ENCODE measurements at regions not wholly inside any gene's neighbourhood (a gene's known extent, or its start where the extent isn't known, plus 50 kb on each side); places are given as distances from the start of the nearest gene placed in this dataset.

- TF ChIP-seq CREB1 (IDR thresholded peaks at IDR 0.05; ENCODE audit: low read depth) (no peak), USF1 (IDR thresholded peaks at IDR 0.05) (no peak), TCF12 (IDR thresholded peaks at IDR 0.05; ENCODE audit: low read depth) (no peak), TAF1 (IDR thresholded peaks at IDR 0.05; ENCODE audit: low read depth) (no peak), TEAD4 (IDR thresholded peaks at IDR 0.05) (no peak), ZBTB7A (IDR thresholded peaks at IDR 0.05; ENCODE audit: low read depth) (no peak), EGR1 (IDR thresholded peaks at IDR 0.05) (no peak), YY1 (IDR thresholded peaks at IDR 0.05; ENCODE audit: low read depth) (no peak), FOXM1 (IDR thresholded peaks at IDR 0.05; ENCODE audit: borderline replicate concordance, low read depth) (no peak), NFIC (IDR thresholded peaks at IDR 0.05) (no peak), EP300 (IDR thresholded peaks at IDR 0.05; ENCODE audit: borderline replicate concordance) (no peak), CEBPB (IDR thresholded peaks at IDR 0.05) (no peak)
- TF ChIP-seq, protein P1, sequence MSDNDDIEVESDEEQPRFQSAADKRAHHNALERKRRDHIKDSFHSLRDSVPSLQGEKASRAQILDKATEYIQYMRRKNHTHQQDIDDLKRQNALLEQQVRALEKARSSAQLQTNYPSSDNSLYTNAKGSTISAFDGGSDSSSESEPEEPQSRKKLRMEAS (IDR thresholded peaks at IDR 0.05), result no peak
Observed at GRCh38 chr19:31600731-31601295, 251.6 kb upstream of the TSHZ3 start.

- no peak for TF ChIP-seq TEAD4 (IDR thresholded peaks at IDR 0.05)
- TF ChIP-seq EP300 (IDR thresholded peaks at IDR 0.05; ENCODE audit: borderline replicate concordance), result no peak
- no peak for TF ChIP-seq CEBPB (IDR thresholded peaks at IDR 0.05)
- TF ChIP-seq RAD21 (IDR thresholded peaks at IDR 0.05; ENCODE audit: low read depth), result no peak
- TF ChIP-seq, protein P2, sequence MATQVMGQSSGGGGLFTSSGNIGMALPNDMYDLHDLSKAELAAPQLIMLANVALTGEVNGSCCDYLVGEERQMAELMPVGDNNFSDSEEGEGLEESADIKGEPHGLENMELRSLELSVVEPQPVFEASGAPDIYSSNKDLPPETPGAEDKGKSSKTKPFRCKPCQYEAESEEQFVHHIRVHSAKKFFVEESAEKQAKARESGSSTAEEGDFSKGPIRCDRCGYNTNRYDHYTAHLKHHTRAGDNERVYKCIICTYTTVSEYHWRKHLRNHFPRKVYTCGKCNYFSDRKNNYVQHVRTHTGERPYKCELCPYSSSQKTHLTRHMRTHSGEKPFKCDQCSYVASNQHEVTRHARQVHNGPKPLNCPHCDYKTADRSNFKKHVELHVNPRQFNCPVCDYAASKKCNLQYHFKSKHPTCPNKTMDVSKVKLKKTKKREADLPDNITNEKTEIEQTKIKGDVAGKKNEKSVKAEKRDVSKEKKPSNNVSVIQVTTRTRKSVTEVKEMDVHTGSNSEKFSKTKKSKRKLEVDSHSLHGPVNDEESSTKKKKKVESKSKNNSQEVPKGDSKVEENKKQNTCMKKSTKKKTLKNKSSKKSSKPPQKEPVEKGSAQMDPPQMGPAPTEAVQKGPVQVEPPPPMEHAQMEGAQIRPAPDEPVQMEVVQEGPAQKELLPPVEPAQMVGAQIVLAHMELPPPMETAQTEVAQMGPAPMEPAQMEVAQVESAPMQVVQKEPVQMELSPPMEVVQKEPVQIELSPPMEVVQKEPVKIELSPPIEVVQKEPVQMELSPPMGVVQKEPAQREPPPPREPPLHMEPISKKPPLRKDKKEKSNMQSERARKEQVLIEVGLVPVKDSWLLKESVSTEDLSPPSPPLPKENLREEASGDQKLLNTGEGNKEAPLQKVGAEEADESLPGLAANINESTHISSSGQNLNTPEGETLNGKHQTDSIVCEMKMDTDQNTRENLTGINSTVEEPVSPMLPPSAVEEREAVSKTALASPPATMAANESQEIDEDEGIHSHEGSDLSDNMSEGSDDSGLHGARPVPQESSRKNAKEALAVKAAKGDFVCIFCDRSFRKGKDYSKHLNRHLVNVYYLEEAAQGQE (IDR thresholded peaks at IDR 0.05; ENCODE audit: low read depth), result no peak
- TF ChIP-seq EGR1 (IDR thresholded peaks at IDR 0.05), result no peak
- TF ChIP-seq YY1 (IDR thresholded peaks at IDR 0.05; ENCODE audit: low read depth), result no peak
- TF ChIP-seq NFIC (IDR thresholded peaks at IDR 0.05), result no peak
- TF ChIP-seq TAF1 (IDR thresholded peaks at IDR 0.05; ENCODE audit: low read depth), result no peak
- no peak for TF ChIP-seq ZBTB7A (IDR thresholded peaks at IDR 0.05; ENCODE audit: low read depth)
- no peak for TF ChIP-seq USF1 (IDR thresholded peaks at IDR 0.05)
- no peak for TF ChIP-seq FOXM1 (IDR thresholded peaks at IDR 0.05; ENCODE audit: borderline replicate concordance, low read depth)
- no peak for TF ChIP-seq TCF12 (IDR thresholded peaks at IDR 0.05; ENCODE audit: low read depth)
Observed at GRCh38 chr19:31601855-31602254, 252.6 kb upstream of the TSHZ3 start.

DNA sequence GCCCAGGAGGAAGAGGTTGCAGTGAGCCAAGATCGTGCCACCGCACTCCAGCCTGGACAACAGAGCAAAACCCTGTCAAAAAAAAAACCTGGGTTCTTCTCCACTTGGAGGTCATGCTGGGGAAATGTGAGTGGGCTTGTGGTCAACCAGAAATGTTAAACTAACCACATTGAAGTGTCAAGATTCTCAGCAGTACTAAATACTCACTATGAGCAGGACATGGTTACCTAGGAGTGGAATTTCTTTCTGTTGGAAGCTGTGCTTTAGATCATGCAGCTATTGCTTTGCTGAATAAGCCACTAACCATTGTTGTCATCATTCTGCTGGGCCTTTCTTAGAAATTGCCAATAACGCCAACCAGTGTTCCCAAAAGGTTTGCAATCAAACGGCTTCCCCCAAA is 253.3 kb upstream of the TSHZ3 start:
- no peak for TF ChIP-seq USF1 (IDR thresholded peaks at IDR 0.05)
- TF ChIP-seq TAF1 (IDR thresholded peaks at IDR 0.05; ENCODE audit: low read depth), result no peak
- no peak for TF ChIP-seq CEBPB (IDR thresholded peaks at IDR 0.05)
- no peak for TF ChIP-seq YY1 (IDR thresholded peaks at IDR 0.05; ENCODE audit: low read depth)
- no peak for TF ChIP-seq EGR1 (IDR thresholded peaks at IDR 0.05)
- no peak for TF ChIP-seq ZBTB7A (IDR thresholded peaks at IDR 0.05; ENCODE audit: low read depth)
- TF ChIP-seq, protein P2 (IDR thresholded peaks at IDR 0.05; ENCODE audit: low read depth), result no peak
- no peak for TF ChIP-seq RAD21 (IDR thresholded peaks at IDR 0.05; ENCODE audit: low read depth)

GRCh38 chr19:31604493-31605040 is 255.3 kb upstream of the TSHZ3 start:
- TF ChIP-seq TEAD4 (IDR thresholded peaks at IDR 0.05), result no peak
- no peak for TF ChIP-seq USF1 (IDR thresholded peaks at IDR 0.05)
- no peak for TF ChIP-seq TAF1 (IDR thresholded peaks at IDR 0.05; ENCODE audit: low read depth)
- TF ChIP-seq EGR1 (IDR thresholded peaks at IDR 0.05), result no peak
- TF ChIP-seq CEBPB (IDR thresholded peaks at IDR 0.05), result no peak
- TF ChIP-seq TCF12 (IDR thresholded peaks at IDR 0.05; ENCODE audit: low read depth), result no peak
- TF ChIP-seq NFIC (IDR thresholded peaks at IDR 0.05), result no peak
- TF ChIP-seq FOXM1 (IDR thresholded peaks at IDR 0.05; ENCODE audit: borderline replicate concordance, low read depth), result no peak
- no peak for TF ChIP-seq CREB1 (IDR thresholded peaks at IDR 0.05; ENCODE audit: low read depth)
- TF ChIP-seq RAD21 (IDR thresholded peaks at IDR 0.05; ENCODE audit: low read depth), result no peak
- TF ChIP-seq, protein P1 (IDR thresholded peaks at IDR 0.05), result no peak
- no peak for TF ChIP-seq EP300 (IDR thresholded peaks at IDR 0.05; ENCODE audit: borderline replicate concordance)
- TF ChIP-seq ZBTB7A (IDR thresholded peaks at IDR 0.05; ENCODE audit: low read depth), result no peak

DNA sequence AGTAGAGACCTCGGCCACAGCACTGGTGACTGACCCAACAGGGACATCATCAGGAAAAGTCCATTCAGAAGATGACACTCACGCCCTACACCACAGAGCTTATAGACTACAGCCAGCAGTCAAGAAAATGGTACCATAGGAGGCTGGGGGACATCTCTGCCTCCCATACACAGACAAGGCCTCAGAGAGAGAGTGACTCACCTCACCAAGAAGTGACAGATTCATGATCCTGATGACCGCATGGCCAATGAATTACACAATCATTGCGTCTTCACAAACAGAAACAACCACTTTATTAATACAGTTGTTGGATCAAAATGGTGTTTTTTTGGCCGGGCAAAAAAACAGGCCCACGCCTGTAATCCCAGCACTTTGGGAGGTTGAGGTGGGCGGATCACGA is 260.8 kb upstream of the TSHZ3 start:
- TF ChIP-seq USF1 (IDR thresholded peaks at IDR 0.05) (no peak), RAD21 (IDR thresholded peaks at IDR 0.05; ENCODE audit: low read depth) (no peak), NFIC (IDR thresholded peaks at IDR 0.05) (no peak), YY1 (IDR thresholded peaks at IDR 0.05; ENCODE audit: low read depth) (no peak), CREB1 (IDR thresholded peaks at IDR 0.05; ENCODE audit: low read depth) (no peak), EP300 (IDR thresholded peaks at IDR 0.05; ENCODE audit: borderline replicate concordance) (no peak), ZBTB7A (IDR thresholded peaks at IDR 0.05; ENCODE audit: low read depth) (no peak), TAF1 (IDR thresholded peaks at IDR 0.05; ENCODE audit: low read depth) (no peak), TEAD4 (IDR thresholded peaks at IDR 0.05) (no peak), EGR1 (IDR thresholded peaks at IDR 0.05) (no peak)
- TF ChIP-seq, protein P1 (IDR thresholded peaks at IDR 0.05), result no peak
- TF ChIP-seq, protein P2 (IDR thresholded peaks at IDR 0.05; ENCODE audit: low read depth), result no peak

Data from Ishikawa (cell line).